PC-9 (cell line): ENCODE measurements at regions not wholly inside any gene's neighbourhood (a gene's known extent, or its start where the extent isn't known, plus 50 kb on each side); places are given as distances from the start of the nearest gene placed in this dataset.
"Not testable (repeated sequence)": the region's sequence is repeated elsewhere in the genome, so short reads cannot be mapped to it uniquely, and the experiment has no call there.

Experiments
- BruUV-seq: library from RNA; stranded (reverse); fragments of 400-500 nt; replicated peaks from 2 replicates; lab custom pipeline; 2021; lab: Mats Ljungman, UMichigan
- CTCF ChIA-PET: fragments of 300-600 bp; sonication (Branson Sonifier 250); formaldehyde crosslinking; loops from one replicate; lab custom pipeline; 2022; ENCODE audit warnings: antibody characterized with exemption; lab: Charles Lee
- POLR2A ChIA-PET: fragments of 300-600 bp; sonication (Branson Sonifier 250); formaldehyde crosslinking; loops from one replicate; lab custom pipeline; 2022; ENCODE audit warnings: antibody characterized with exemption; ENCODE audit not compliant: unreplicated experiment; lab: Charles Lee
- DNase-seq, 2 experiments: peaks; one replicate each; pipeline versions ENCODE4 v3.0.0 to v3.0.0-alpha.2; 2015 to 2022; ENCODE audit warnings: mixed read lengths in 1 of 2
- H2AFZ ChIP-seq: fragments of 200-600 bp; sonication (generic); 2 replicates; pipeline ENCODE4 v1.8.1; 2017; ENCODE audit warnings: antibody characterized with exemption
- H3F3A ChIP-seq: fragments of 200-600 bp; sonication (generic); 2 replicates; pipeline ENCODE4 v1.8.1; 2017; ENCODE audit warnings: antibody characterized with exemption, mild to moderate bottlenecking, low read depth; ENCODE audit not compliant: insufficient read depth
- H3K27ac ChIP-seq: fragments of 200-600 bp; sonication (generic); 2 replicates; pipeline ENCODE4 v1.6.1; 2016; ENCODE audit warnings: mixed run types
- H3K27me3 ChIP-seq: fragments of 200-600 bp; sonication (generic); 2 replicates; pipeline ENCODE4 v1.6.1; 2016; ENCODE audit warnings: low read depth, mixed run types; ENCODE audit not compliant: insufficient read depth
- H3K36me3 ChIP-seq: fragments of 200-600 bp; sonication (generic); 2 replicates; pipeline ENCODE4 v1.6.1; 2016; ENCODE audit warnings: low read depth, mixed run types
- H3K4me1 ChIP-seq: fragments of 200-600 bp; sonication (generic); replicated peaks from 2 replicates; pipeline ENCODE4 v1.6.1; 2016; ENCODE audit warnings: mixed run types; ENCODE audit not compliant: insufficient read depth
- H3K4me2 ChIP-seq: fragments of 200-600 bp; sonication (generic); 2 replicates; pipeline ENCODE4 v1.6.1; 2017; ENCODE audit warnings: mixed run types
- H3K4me3 ChIP-seq: fragments of 200-600 bp; sonication (generic); 2 replicates; pipeline ENCODE4 v1.6.1; 2016; ENCODE audit warnings: mixed run types
- H3K79me2 ChIP-seq: fragments of 200-600 bp; sonication (generic); 2 replicates; pipeline ENCODE4 v1.6.1; 2017; ENCODE audit warnings: low read depth, mixed run types
- H3K9me2 ChIP-seq: fragments of 200-600 bp; sonication (generic); 2 replicates; pipeline ENCODE4 v1.8.1; 2017; ENCODE audit warnings: mild to moderate bottlenecking; ENCODE audit not compliant: insufficient read depth
- H3K9me3 ChIP-seq: fragments of 200-600 bp; sonication (generic); 2 replicates; pipeline ENCODE4 v1.8.1; 2016; ENCODE audit warnings: low read depth; ENCODE audit not compliant: insufficient read depth
- H4K20me1 ChIP-seq: fragments of 200-600 bp; sonication (generic); 2 replicates; pipeline ENCODE4 v1.8.1; 2017; ENCODE audit not compliant: insufficient read depth
- EZH2 ChIP-seq: fragments of 200-600 bp; sonication (generic); IDR thresholded peaks from 2 replicates; pipeline ENCODE4 v1.8.0; 2017; ENCODE audit warnings: antibody characterized with exemption, low read depth
- intact Hi-C: fragments of 100-400 bp; cut with micrococcal nuclease; formaldehyde crosslinking; loops from one replicate; pipeline ENCODE4 v1.10.0; 2022; ENCODE audit not compliant: unreplicated experiment
- TF ChIP-seq, protein P1 (sequence below): fragments of 200-600 bp; sonication (generic); conservative IDR thresholded peaks from 2 replicates; pipeline ENCODE4 v1.6.1; 2017; ENCODE audit warnings: mixed run types, antibody characterized with exemption, mild to moderate bottlenecking, moderate library complexity

DNA sequence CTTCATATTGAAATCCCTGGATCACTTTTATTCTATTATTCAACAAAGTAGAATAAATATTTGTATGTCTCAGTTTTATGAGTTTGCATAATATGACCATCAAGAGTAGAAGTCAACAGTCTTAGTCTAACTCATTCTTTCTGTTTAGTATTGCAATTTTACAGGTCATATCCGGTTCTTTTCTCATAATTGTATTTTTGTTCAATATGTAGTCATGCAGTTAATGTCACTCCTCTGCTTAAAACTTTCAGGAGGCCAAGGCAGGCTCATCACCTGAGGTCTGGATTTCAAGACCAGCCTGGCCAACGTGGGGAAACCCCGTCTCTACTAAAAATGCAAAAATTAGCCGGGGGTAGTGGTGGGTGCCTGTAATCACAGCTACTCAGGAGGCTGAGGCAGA, 148.4 kb upstream of the TRPM3 start:
- H3K9me3 ChIP-seq: no peaks in the 10 kb centered on the region
- H3K36me3 ChIP-seq: no peaks in the 10 kb centered on the region
- H3K27me3 ChIP-seq: no peaks in the 10 kb centered on the region
- no peaks in the 10 kb centered on the region for H3K4me1 ChIP-seq
- TF ChIP-seq, protein P1, sequence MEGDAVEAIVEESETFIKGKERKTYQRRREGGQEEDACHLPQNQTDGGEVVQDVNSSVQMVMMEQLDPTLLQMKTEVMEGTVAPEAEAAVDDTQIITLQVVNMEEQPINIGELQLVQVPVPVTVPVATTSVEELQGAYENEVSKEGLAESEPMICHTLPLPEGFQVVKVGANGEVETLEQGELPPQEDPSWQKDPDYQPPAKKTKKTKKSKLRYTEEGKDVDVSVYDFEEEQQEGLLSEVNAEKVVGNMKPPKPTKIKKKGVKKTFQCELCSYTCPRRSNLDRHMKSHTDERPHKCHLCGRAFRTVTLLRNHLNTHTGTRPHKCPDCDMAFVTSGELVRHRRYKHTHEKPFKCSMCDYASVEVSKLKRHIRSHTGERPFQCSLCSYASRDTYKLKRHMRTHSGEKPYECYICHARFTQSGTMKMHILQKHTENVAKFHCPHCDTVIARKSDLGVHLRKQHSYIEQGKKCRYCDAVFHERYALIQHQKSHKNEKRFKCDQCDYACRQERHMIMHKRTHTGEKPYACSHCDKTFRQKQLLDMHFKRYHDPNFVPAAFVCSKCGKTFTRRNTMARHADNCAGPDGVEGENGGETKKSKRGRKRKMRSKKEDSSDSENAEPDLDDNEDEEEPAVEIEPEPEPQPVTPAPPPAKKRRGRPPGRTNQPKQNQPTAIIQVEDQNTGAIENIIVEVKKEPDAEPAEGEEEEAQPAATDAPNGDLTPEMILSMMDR: no peak
- no peak for TF ChIP-seq EZH2
- no peak overlapping the region for H3K4me2 ChIP-seq
- H2AFZ ChIP-seq: no peak overlapping the region
- no peaks in the 10 kb centered on the region for H3K79me2 ChIP-seq
- ChIA-PET CTCF (no interaction called here), POLR2A (no interaction called here)
- no peak overlapping the region for H3K4me3 ChIP-seq
- BruUV-seq: no TSS peak
- no peaks in the 10 kb centered on the region for H3K9me2 ChIP-seq
- H3F3A ChIP-seq: no peaks in the 10 kb centered on the region
- DNase-seq: no peak
- no peaks in the 10 kb centered on the region for H4K20me1 ChIP-seq
- no peak overlapping the region for H3K27ac ChIP-seq
- intact Hi-C loops: no loop called here

DNA sequence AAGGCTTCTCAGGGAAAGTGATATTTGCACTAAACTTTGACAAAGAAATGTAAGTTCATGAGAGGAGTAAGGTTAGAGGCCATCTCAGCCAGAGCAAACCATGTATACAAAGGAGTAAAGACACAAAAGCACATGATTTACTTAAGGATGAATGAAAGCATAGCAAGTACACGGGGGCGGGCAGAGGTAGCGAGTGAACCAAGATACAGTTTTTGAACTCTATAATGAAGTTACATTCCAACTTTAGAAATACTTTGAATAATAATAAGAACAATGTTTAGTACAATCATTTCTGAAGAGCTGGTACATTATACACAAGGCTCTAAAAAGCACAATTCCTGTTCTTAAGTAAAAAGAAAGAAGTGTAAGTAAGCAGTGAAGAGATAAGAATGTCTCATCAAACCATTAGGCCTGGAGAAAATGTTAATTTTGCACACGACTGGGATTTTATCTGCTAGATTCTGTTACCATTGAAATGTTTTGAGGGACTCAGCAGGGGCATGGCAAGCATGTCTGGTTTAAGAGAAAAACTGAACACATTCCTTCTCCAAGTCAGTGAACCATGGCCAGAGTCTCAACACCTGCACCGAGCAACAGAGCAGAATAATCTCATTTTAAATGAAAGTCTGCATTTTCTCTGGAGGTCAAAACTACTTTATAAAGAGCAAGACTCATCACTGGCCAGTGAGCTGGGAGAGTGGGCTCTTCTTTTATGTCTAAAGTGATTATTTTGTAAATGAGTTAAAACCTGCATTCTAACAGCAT, 147.6 kb upstream of the TRPM3 start:
- Histone ChIP-seq H3K27me3 (no peaks in the 10 kb centered on the region), H4K20me1 (no peaks in the 10 kb centered on the region), H3K36me3 (no peaks in the 10 kb centered on the region), H3K9me2 (no peaks in the 10 kb centered on the region), H3K79me2 (no peaks in the 10 kb centered on the region), H3F3A (no peaks in the 10 kb centered on the region), H3K4me1 (no peaks in the 10 kb centered on the region), H3K4me2 (no peak overlapping the region), H3K4me3 (no peak overlapping the region), H2AFZ (no peak overlapping the region), H3K27ac (no peak overlapping the region), H3K9me3 (no peaks in the 10 kb centered on the region)
- no peak for DNase-seq
- ChIA-PET POLR2A (no interaction called here), CTCF (no interaction called here)
- intact Hi-C loops: no loop called here
- TF ChIP-seq, protein P1: no peak
- TF ChIP-seq EZH2: no peak
- BruUV-seq: no TSS peak

DNA sequence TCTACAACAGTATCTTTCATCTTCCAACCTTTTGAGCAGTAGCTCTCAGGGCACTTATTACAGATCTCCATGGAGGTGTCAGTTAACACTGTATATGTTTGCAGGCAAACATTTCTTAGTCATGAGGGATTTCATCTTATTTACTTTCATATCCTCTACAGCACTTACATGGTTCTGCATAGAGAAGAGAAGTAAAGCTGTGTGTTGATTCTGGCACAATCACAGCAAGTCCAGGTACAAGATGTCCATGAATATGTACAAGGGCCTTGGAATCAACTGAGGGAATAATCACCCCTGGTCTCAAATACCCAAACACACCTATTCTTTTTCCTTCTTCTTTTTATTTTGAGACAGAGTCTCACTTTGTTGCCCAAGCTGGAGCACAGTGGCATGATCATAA, 142.0 kb upstream of the TRPM3 start:
- Histone ChIP-seq H3K9me3 (no peaks in the 10 kb centered on the region), H3K4me1 (no peaks in the 10 kb centered on the region), H3K36me3 (no peaks in the 10 kb centered on the region), H3K9me2 (no peaks in the 10 kb centered on the region; the same call in 1 of the 2 replicates), H3F3A (no peaks in the 10 kb centered on the region), H3K4me2 (no peak overlapping the region), H3K4me3 (no peak overlapping the region), H3K27me3 (no peaks in the 10 kb centered on the region), H3K27ac (no peak overlapping the region), H4K20me1 (no peaks in the 10 kb centered on the region), H3K79me2 (no peaks in the 10 kb centered on the region), H2AFZ (no peak overlapping the region)
- BruUV-seq: no TSS peak
- ChIA-PET POLR2A (no interaction called here), CTCF (no interaction called here)
- TF ChIP-seq, protein P1: no peak
- no peak for DNase-seq
- intact Hi-C loops: no loop called here

DNA sequence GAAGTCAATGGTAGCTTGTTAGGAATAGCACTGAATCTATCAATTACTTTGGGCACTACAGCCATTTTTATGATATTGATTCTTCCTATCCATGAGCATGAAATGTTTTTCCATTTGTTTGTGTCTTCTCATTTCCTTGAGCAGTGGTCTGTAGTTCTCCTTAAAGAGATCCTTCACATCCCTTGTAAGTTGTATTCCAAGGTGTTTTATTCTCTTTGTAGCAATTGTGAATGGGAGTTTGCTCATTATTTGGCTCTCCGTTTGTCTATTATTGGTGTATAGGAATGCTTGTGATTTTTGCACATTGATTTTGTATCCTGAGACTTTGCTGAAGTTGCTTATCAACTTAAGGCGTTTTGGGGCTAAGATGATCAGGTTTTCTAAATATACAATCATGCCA, 139.0 kb upstream of the TRPM3 start:
- H3K36me3 ChIP-seq, BruUV-seq, H3F3A ChIP-seq, H3K4me2 ChIP-seq, H3K4me3 ChIP-seq, H3K27me3 ChIP-seq, H3K27ac ChIP-seq, intact Hi-C loops, H2AFZ ChIP-seq, H3K9me2 ChIP-seq, H3K9me3 ChIP-seq, POLR2A ChIA-PET, H4K20me1 ChIP-seq, H3K4me1 ChIP-seq, H3K79me2 ChIP-seq, CTCF ChIA-PET, DNase-seq: not testable (repeated sequence)
